HG03469 (cell line): ENCODE measurements at regions not wholly inside any gene's neighbourhood (a gene's known extent, or its start where the extent isn't known, plus 50 kb on each side); places are given as distances from the start of the nearest gene placed in this dataset.

Source experiments
- ATAC-seq: cut with Tn5 transposase; IDR thresholded peaks from one replicate; pipeline ENCODE4 v1.9.1; 2021; ENCODE audit warnings: mild to moderate bottlenecking, moderate library complexity, moderate number of reproducible peaks; ENCODE audit not compliant: unreplicated experiment

- no peak for ATAC-seq
Measured at GRCh38 chr2:19846567-19846966, 55.2 kb downstream of the TTC32 start.

GRCh38 chr2:19846030-19846429 lies 55.8 kb downstream of the TTC32 start:
- no peak for ATAC-seq

- ATAC-seq, result no peak
Measured at GRCh38 chr2:19845323-19845920, 56.4 kb downstream of the TTC32 start.

DNA sequence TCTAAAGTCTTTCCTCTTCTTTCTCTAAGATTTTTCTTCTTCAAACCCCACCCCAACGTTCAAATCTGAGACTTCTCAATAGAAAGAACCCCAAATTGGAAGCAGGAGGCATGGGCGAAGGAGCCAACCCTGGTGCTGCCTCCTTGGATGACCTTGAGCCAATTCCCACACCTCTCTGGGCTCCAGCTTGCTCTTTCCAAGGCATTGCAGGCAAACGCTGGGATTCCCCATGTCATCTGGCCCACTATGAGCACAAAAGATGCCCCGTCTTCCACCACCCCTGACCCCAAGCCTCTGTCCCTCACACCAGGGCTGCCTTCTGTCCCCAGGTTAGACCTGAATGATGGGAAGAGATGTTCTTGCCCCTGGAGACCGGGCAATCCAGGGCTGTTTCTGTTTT lies 57.0 kb downstream of the TTC32 start:
- ATAC-seq, result no peak

- ATAC-seq, result no peak
Measured at GRCh38 chr2:19843992-19844515, 57.7 kb downstream of the TTC32 start.

DNA sequence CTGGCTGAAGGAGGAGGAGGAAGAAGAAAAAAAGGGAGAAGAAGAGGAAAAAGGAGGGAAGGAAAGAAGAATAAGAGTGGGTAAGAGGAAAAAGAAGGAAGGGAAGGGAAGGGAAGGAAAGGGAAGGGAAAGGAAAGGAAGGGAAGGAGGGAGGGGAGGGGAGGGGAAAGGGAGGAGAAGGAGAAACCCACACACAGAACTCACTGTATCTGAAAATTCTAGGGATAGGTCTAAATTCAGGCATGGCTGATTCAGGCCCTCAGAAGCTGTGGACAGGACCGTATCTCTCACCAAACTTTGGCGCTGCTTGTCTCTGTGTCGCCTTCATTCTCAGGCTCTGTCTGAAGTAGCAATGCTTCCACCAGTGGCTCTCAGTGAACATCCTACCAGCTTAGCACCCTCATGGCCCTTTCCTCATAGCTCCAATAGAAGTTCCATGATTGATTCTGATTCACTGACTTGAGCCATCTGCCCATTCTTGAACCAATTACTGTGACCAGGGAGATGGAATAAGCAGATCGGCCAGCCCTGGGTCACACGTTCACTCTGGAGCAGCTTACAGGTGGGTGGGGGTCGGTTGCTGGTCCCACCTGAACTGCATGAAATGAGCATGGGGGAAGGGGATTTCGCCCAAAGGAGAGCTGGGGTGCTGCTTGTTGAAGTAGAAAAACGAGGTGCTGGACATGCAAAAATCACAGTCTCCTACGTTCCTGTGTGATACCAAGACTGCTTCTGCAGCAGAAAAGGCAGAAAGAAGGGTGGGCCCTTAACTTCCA lies 59.7 kb downstream of the TTC32 start:
- no peak for ATAC-seq

- ATAC-seq, result no peak
Measured at GRCh38 chr2:19839438-19839837, 62.3 kb downstream of the TTC32 start.

GRCh38 chr2:19838616-19839015 lies 63.2 kb downstream of the TTC32 start:
- no peak for ATAC-seq

- no peak for ATAC-seq
Measured at GRCh38 chr2:19837235-19837766, 64.5 kb downstream of the TTC32 start.

DNA sequence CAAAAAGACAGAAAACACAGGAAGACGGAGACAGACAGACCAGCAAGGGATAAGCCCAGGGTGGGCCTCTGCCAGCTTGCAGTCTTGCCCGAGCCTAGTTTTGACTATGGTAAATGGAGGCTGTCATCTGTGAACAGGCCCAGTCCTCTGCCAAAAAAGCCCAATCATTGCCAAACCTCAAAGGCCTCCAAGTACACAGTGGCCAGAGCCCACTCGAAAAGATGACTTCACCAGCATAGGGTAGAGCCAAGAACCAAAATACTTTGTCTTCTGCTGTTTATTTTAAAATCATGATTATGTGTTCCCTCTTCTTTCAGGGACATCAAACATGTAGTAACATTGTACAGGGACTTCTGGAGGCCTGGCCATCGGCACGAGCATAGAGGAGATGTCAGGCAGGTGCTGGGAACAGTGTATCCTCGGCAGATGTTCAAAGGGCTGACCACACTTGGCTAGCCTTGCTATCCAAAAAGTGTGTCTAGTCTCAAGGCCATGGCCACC lies 66.0 kb downstream of the TTC32 start:
- ATAC-seq, result no peak

GRCh38 chr2:19833978-19834377 lies 67.8 kb downstream of the TTC32 start:
- no peak for ATAC-seq

DNA sequence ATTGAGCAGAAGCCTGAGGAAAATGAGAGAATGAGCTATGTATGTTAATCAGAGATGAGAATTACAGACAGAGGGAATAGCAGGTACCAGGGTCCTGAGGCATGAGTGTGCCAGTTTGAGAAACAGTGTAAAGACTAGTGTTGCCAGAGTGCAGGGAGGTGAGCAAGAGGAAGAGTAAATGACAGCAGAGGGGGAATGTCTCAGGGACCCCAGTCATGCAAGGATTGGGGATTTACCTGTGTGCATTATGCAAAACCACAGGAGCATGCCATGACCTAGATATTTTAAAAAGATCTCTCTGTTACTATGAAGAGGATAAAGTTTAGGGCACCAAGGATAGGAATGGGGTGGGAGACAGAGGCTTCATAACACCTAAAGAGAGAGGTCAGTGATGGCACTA lies 72.1 kb downstream of the TTC32 start:
- ATAC-seq, result no peak

- no peak for ATAC-seq
Measured at GRCh38 chr2:19826874-19827273, 74.9 kb downstream of the TTC32 start.

- no peak for ATAC-seq
Measured at GRCh38 chr2:19823507-19823906, 78.3 kb downstream of the TTC32 start.

GRCh38 chr2:19819097-19820065 lies 82.4 kb downstream of the TTC32 start:
- no peak for ATAC-seq

- ATAC-seq, result no peak
Measured at GRCh38 chr2:19818543-19818942, 83.2 kb downstream of the TTC32 start.

GRCh38 chr2:19818039-19818438 lies 83.7 kb downstream of the TTC32 start:
- ATAC-seq, result no peak

DNA sequence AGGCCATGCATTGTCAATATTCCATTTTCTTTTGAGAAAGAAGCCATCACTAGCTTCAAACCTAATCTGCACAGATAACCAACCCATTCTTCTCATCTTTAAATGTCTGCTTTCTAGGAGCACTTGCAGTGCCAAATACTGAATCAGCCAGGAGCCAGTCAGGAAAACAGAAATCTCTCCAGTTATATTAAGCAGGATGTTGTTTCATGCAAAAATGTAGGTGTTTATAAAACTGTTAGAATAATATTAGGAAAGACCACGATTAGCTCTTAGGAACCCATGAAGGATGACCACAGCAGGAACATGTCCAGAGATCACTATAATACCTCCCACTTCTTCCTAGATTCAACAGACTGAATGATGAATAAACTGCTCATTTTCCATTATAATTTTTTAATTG lies 86.0 kb downstream of the TTC32 start:
- ATAC-seq, result no peak

GRCh38 chr2:19812166-19812565 lies 89.6 kb downstream of the TTC32 start:
- ATAC-seq, result no peak

DNA sequence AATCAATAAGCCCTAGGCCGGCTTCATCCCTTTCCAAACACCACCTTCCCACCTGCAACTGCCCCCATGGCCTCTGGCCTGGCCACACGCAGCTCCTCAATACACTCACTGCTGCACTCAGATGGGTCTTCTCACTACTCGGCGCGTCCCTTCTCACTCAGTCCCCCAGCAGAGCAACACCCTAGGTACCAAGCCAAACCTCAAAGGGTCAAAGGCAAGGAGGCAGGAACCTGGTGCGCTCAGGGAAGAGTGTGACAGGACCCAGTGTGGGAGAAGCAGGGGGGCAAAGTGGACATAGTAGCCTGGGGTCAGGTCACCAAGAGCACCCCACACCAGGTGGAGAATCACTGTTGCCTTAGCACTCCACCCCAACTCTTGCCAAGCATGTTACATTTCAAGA lies 90.6 kb downstream of the TTC32 start:
- no peak for ATAC-seq

- no peak for ATAC-seq
Measured at GRCh38 chr2:19810637-19811036, 91.1 kb downstream of the TTC32 start.
